SK-N-MC (cell line): ENCODE measurements at regions not wholly inside any gene's neighbourhood (a gene's known extent, or its start where the extent isn't known, plus 50 kb on each side); places are given as distances from the start of the nearest gene placed in this dataset.

Source experiments
- EZH2 ChIP-seq: fragments of 200-600 bp; sonication (generic); IDR thresholded peaks from one replicate; pipeline ENCODE4 v1.6.1; 2017; ENCODE audit warnings: antibody characterized with exemption
- POLR2AphosphoS5 ChIP-seq: IDR thresholded peaks from 2 replicates; pipeline ENCODE4 v1.6.1; 2012; ENCODE audit warnings: mild to moderate bottlenecking, low read depth, low read length, borderline replicate concordance

- no peak for TF ChIP-seq POLR2AphosphoS5
- no peak for TF ChIP-seq EZH2
Measured at GRCh38 chr3:79843180-79843579, 75.4 kb upstream of the ROBO1 start.
